PFSK-1 (cell line): ENCODE measurements at regions not wholly inside any gene's neighbourhood (a gene's known extent, or its start where the extent isn't known, plus 50 kb on each side); places are given as distances from the start of the nearest gene placed in this dataset.

Experiments used
- FOXP2 ChIP-seq: optimal IDR thresholded peaks from 2 replicates; pipeline ENCODE3; 2011; ENCODE audit warnings: borderline replicate concordance, control low read depth, inconsistent platforms; ENCODE audit not compliant: insufficient read depth; ENCODE audit errors: extremely low read length, extremely low read depth
- POLR2AphosphoS5 ChIP-seq: IDR thresholded peaks from 2 replicates; pipeline ENCODE4 v1.6.1; 2012; ENCODE audit warnings: low read depth, mild to moderate bottlenecking, control low read depth, low read length, moderate library complexity
- REST ChIP-seq, 2 experiments: IDR thresholded peaks; 2 replicates each; pipeline versions ENCODE4 v1.6.1 to v1.8.0; 2011 to 2012; ENCODE audit warnings: low read depth in 2 of 2, low read length in 2 of 2, control low read depth in 1 of 2, inconsistent platforms in 1 of 2, mild to moderate bottlenecking in 1 of 2, moderate library complexity in 1 of 2; ENCODE audit not compliant: insufficient read depth in 1 of 2
- SIN3A ChIP-seq: IDR thresholded peaks from 2 replicates; pipeline ENCODE4 v1.6.1; 2012; ENCODE audit warnings: mild to moderate bottlenecking, low read length, moderate library complexity, borderline replicate concordance; ENCODE audit not compliant: insufficient read depth
- TAF1 ChIP-seq: IDR thresholded peaks from 2 replicates; pipeline ENCODE4 v1.6.1; 2012; ENCODE audit warnings: low read length, control low read depth, borderline replicate concordance; ENCODE audit not compliant: insufficient read depth

GRCh38 chr1:60151311-60151710, 77.7 kb upstream of the C1orf87 start:
- TF ChIP-seq SIN3A (no peak), REST (IDR thresholded peaks at IDR 0.05; ENCODE audit: insufficient read depth in 1 of 2, low read depth in 2 of 2, low read length in 2 of 2) (no peak), TAF1 (no peak)

- TF ChIP-seq POLR2AphosphoS5, result no peak
- no peak for TF ChIP-seq FOXP2
- no peak for TF ChIP-seq REST (IDR thresholded peaks at IDR 0.05; ENCODE audit: insufficient read depth in 1 of 2, low read depth in 2 of 2, low read length in 2 of 2)
- no peak for TF ChIP-seq TAF1
- no peak for TF ChIP-seq SIN3A
Measured at GRCh38 chr1:60149251-60149650, 75.7 kb upstream of the C1orf87 start.

GRCh38 chr1:60146884-60147283, 73.3 kb upstream of the C1orf87 start:
- TF ChIP-seq REST (IDR thresholded peaks at IDR 0.05; ENCODE audit: insufficient read depth in 1 of 2, low read depth in 2 of 2, low read length in 2 of 2) (no peak), POLR2AphosphoS5 (no peak), SIN3A (no peak), FOXP2 (no peak), TAF1 (no peak)

- TF ChIP-seq FOXP2 (no peak), SIN3A (no peak), REST (IDR thresholded peaks at IDR 0.05; ENCODE audit: insufficient read depth in 1 of 2, low read depth in 2 of 2, low read length in 2 of 2) (no peak), TAF1 (no peak), POLR2AphosphoS5 (no peak)
Measured at GRCh38 chr1:60145771-60146170, 72.2 kb upstream of the C1orf87 start.

GRCh38 chr1:60141743-60142142, 68.2 kb upstream of the C1orf87 start:
- TF ChIP-seq REST (IDR thresholded peaks at IDR 0.05; ENCODE audit: insufficient read depth in 1 of 2, low read depth in 2 of 2, low read length in 2 of 2) (no peak), FOXP2 (no peak), TAF1 (no peak), POLR2AphosphoS5 (no peak), SIN3A (no peak)
